Neutrophil (primary cell): ENCODE measurements at regions not wholly inside any gene's neighbourhood (a gene's known extent, or its start where the extent isn't known, plus 50 kb on each side); places are given as distances from the start of the nearest gene placed in this dataset.

Experiments
- H3K27ac ChIP-seq: fragments of 200-600 bp; sonication (generic); 2 replicates; pipeline ENCODE4 v1.5.1; 2016; ENCODE audit warnings: mild to moderate bottlenecking, moderate library complexity
- H3K27me3 ChIP-seq: fragments of 200-600 bp; sonication (generic); 2 replicates; pipeline ENCODE4 v1.6.0; 2016; ENCODE audit warnings: mild to moderate bottlenecking
- H3K36me3 ChIP-seq: fragments of 200-600 bp; sonication (generic); 2 replicates; pipeline ENCODE4 v1.5.1; 2017
- H3K4me1 ChIP-seq, 2 experiments: fragments of 200-600 bp in 1 of 2; sonication (generic) in 1 of 2; 1 replicate in 1 of 2; 2 replicates in 1 of 2; pipeline versions ENCODE4 v1.5.1 to v1.6.1; 2013 to 2016; ENCODE audit warnings: low read depth in 1 of 2, low read length in 1 of 2, mild to moderate bottlenecking in 1 of 2, moderate library complexity in 1 of 2; ENCODE audit not compliant: control insufficient read depth in 1 of 2, insufficient read depth in 1 of 2
- H3K4me3 ChIP-seq, 2 experiments: fragments of 200-600 bp in 1 of 2; sonication (generic) in 1 of 2; 1 replicate in 1 of 2; 2 replicates in 1 of 2; pipeline ENCODE4 v1.5.1; 2013 to 2016; ENCODE audit warnings: low read depth in 1 of 2, low read length in 1 of 2, mild to moderate bottlenecking in 1 of 2, moderate library complexity in 1 of 2
- H3K9me3 ChIP-seq: fragments of 200-600 bp; sonication (generic); 2 replicates; pipeline ENCODE4 v1.5.1; 2016
- CTCF ChIP-seq: fragments of 200-600 bp; sonication (generic); IDR thresholded peaks from 2 replicates; pipeline ENCODE4 v1.5.1; 2016; ENCODE audit warnings: antibody characterized with exemption

- no peak overlapping the region for H3K27ac ChIP-seq
- H3K9me3 ChIP-seq: no peaks in the 10 kb centered on the region
- no peaks in the 10 kb centered on the region for H3K27me3 ChIP-seq
- TF ChIP-seq CTCF: no peak
- no peaks in the 10 kb centered on the region for H3K36me3 ChIP-seq
- no peaks in the 10 kb centered on the region for H3K4me1 ChIP-seq
- no peak overlapping the region for H3K4me3 ChIP-seq
Measured at GRCh38 chr11:82076126-82076525, 657.5 kb downstream of the FAM181B start.

DNA sequence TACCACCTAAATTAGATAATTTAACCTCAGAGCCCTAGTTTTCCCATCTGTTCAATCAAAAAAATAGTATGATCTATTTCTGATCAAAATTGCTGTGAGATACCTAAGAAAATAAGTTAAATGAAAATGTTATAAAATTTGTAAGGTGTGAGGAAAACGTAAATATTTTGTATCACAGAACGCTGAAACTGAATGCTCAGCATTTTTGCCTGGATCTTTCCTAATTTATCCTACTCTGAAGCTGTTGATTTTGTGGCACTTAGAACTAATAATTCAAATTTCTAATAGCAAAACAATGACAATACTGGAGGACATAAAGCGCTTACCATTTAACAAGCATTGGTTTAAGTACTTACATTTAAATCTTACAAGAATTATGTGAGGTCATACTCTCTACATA lies 674.2 kb downstream of the FAM181B start:
- no peak for TF ChIP-seq CTCF
- Histone ChIP-seq H3K4me3 (no peak overlapping the region), H3K36me3 (no peaks in the 10 kb centered on the region), H3K27me3 (no peaks in the 10 kb centered on the region), H3K9me3 (no peaks in the 10 kb centered on the region), H3K4me1 (no peaks in the 10 kb centered on the region), H3K27ac (no peak overlapping the region)

GRCh38 chr11:82056450-82056849 lies 677.2 kb downstream of the FAM181B start:
- Histone ChIP-seq H3K4me3 (no peak overlapping the region), H3K4me1 (no peaks in the 10 kb centered on the region), H3K27me3 (no peaks in the 10 kb centered on the region), H3K36me3 (no peaks in the 10 kb centered on the region), H3K27ac (no peak overlapping the region), H3K9me3 (no peaks in the 10 kb centered on the region)
- no peak for TF ChIP-seq CTCF

- Histone ChIP-seq H3K27ac (no peak overlapping the region), H3K4me3 (no peak overlapping the region), H3K27me3 (no peaks in the 10 kb centered on the region), H3K4me1 (no peaks in the 10 kb centered on the region), H3K9me3 (no peaks in the 10 kb centered on the region), H3K36me3 (no peaks in the 10 kb centered on the region)
- no peak for TF ChIP-seq CTCF
Measured at GRCh38 chr11:82049199-82049598, 684.5 kb downstream of the FAM181B start.

GRCh38 chr11:82047200-82047599 lies 686.5 kb downstream of the FAM181B start:
- no peaks in the 10 kb centered on the region for H3K4me1 ChIP-seq

More at GRCh38 chr11:82047200-82047599, 686.5 kb downstream of the FAM181B start:
- TF ChIP-seq CTCF: no peak
- no peak overlapping the region for H3K27ac ChIP-seq
- no peak overlapping the region for H3K4me3 ChIP-seq
- H3K9me3 ChIP-seq: no peaks in the 10 kb centered on the region
- H3K27me3 ChIP-seq: no peaks in the 10 kb centered on the region
- H3K36me3 ChIP-seq: no peaks in the 10 kb centered on the region
